ENCODE measurements at regions not wholly inside any gene's neighbourhood (a gene's known extent, or its start where the extent isn't known, plus 50 kb on each side); places are given as distances from the start of the nearest gene placed in this dataset.

DNA sequence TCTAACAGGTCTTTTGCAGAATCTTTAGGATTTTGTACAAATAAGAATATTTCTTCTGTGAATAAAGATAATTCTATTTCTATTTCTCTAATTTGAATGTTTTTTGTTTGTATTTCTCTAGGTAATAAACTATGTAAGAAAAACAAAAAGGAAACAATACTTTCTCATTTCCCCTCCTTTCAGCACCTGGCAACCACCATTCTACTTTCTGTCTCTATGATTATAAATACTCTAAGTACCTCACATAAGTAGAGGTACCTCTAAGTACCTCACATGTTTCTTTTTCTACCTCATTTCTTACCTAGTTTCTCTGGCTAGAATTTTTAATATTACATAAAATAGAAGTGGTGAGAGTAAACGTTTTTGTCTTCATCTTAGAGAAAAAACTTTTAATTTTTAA is 550.0 kb downstream of the EPHA5 start:
- FAIRE-seq, result no peak

- no peak for FAIRE-seq
These were observed 567.9 kb downstream of the EPHA5 start for GRCh38 chr4:65102419-65102818.

GRCh38 chr4:65096630-65097029 is 573.7 kb downstream of the EPHA5 start:
- FAIRE-seq, result no peak

GRCh38 chr4:65089666-65090065 is 580.6 kb downstream of the EPHA5 start:
- no peak for FAIRE-seq

GRCh38 chr4:65083076-65083475 is 587.2 kb downstream of the EPHA5 start:
- FAIRE-seq, result no peak

DNA sequence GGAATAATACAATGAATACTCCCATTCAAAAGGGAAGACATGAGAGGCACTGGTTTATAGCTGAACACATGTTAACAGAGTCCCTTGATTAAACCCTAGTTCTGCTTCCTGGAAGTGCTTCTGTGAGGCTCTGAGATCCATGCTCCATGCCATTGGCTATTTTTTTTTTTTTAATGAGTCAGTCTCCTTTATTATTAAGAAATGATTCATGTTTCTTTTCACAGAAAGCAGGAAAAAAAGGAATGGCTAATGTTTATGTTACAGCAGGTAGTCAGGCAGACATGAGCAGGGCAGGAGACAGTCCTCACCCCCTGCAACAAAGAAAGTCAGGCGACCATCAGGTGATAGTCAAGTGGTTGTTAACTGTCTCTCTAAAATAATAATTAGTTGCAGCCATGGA is 598.7 kb downstream of the EPHA5 start:
- FAIRE-seq, result no peak

- no peak for FAIRE-seq
These were observed 601.1 kb downstream of the EPHA5 start for GRCh38 chr4:65069177-65069576.

GRCh38 chr4:65066106-65066505 is 604.2 kb downstream of the EPHA5 start:
- FAIRE-seq, result no peak

- no peak for FAIRE-seq
These were observed 606.7 kb downstream of the EPHA5 start for GRCh38 chr4:65063601-65064000.

DNA sequence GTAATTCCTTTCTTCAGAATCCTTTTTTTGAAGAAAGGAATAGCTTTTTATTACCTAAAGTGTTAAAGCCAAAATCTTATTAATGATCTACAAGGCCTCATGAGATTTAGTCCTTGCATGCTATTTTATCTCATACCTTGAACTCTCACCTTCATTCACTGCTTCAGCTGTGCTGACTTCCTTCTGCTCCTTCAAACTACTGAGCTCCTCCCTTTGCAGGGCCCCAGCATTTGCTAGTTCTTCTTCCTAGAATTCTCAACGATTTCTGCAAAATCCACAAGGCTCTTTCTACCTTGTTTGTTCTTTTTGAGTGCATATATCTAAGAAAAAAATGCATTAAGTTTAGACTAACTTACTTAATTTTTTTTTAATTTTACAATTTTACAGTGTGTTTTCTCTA is 619.5 kb downstream of the EPHA5 start:
- FAIRE-seq, result no peak

GRCh38 chr4:65046192-65047133 is 623.8 kb downstream of the EPHA5 start:
- no peak for FAIRE-seq

GRCh38 chr4:65033899-65034298 is 624.6 kb upstream of the TECRL start:
- peak; percentile 47 for FAIRE-seq

DNA sequence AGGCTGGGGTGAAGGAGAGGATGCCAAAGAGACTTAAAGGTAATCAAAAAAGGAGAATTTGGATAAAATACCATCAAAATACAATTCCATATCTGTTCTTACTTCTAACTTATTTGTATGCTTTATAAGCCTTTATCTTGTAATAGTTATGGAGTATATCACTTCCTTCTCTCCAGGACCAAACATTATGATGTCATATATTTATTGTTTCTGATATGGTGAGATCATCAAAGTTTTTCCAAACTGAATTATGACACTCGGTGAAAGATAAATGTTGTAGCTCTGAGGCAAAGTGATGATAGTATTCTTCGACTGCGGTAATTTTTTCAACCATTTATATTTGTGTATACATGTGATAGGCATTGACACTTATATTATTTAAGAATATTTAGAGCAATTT is 619.3 kb upstream of the TECRL start:
- FAIRE-seq, result no peak

DNA sequence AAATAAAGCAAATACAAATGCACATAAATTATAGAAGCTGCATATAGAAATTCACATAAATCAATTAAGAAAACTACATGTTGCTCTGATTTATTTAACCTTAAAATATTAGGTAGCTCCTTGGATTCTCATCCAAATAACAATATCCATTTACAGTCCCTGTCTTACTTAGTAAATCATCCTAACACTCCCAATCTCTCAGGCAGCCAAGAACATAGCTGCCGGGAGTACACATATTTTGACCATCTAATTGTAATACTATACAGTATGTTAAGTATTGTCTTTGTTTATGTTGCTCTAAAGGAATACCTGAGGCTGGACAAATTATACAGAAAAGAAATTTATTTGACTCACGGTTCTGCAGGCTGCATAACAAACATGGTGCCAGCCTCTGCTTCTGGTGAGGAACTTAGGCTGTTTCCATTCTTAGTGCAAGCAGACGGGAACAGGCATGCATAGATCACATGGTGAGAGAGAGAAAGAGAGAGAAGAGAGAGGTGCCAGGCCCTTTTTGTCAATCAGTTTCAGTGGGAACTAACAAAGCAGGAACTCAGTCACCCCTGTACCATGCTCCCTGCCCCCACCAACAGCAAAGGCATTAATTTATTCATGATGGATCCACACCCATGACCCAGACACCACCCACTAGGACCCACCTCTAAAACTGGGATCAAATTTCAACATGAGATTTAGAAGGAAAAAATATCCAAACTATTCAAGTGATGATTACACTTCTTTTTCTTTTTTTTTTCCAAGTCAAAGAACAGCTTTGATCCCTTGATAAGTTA is 614.8 kb upstream of the TECRL start:
- FAIRE-seq, result no peak

DNA sequence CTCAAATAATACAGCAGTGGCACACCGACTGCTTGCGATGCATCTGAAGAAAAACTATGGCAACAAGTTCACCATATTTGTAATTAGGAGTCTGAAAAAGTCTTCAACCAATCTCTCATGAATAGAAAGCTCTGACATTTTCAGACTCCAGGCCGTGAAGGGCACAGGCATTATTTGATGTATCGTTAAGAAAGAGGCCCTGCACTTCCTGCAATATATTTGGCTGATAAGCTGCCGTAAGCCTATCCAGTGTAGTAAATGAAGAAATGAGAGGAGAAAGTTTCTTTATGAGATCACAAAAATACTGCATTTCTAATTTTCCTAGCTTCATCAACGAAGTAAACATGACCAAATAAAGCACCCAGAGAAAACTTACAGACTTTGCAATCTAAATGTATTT is 613.8 kb upstream of the TECRL start:
- FAIRE-seq, result no peak

GRCh38 chr4:65021737-65022136 is 612.5 kb upstream of the TECRL start:
- no peak for FAIRE-seq

GRCh38 chr4:65021149-65021548 is 611.9 kb upstream of the TECRL start:
- FAIRE-seq, result no peak

DNA sequence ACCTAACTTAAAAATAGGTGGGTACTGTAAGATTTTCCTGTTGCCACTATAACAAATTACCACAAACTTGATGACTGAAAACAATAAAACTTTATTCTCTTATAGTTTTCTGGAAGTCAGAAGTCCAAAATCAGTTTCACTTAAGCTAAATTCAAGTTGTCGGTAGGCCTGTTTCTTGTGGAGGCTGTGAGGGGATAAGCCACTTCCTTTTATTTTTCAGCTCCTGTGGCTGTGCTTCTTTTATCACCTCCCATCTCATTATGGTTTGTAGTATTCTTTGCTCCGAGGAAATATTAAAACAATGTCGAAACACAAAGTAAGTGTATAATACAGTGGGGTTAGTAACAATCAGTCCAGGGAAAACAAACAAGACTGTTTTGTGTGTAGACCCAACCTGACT is 610.5 kb upstream of the TECRL start:
- FAIRE-seq, result no peak

- no peak for FAIRE-seq
These were observed 609.1 kb upstream of the TECRL start for GRCh38 chr4:65018313-65018712.

GRCh38 chr4:65014078-65014477 is 604.8 kb upstream of the TECRL start:
- FAIRE-seq, result no peak

- peak; percentile 98 for FAIRE-seq
These were observed 598.7 kb upstream of the TECRL start for GRCh38 chr4:65007841-65008439.

- FAIRE-seq, result peak; percentile 70
These were observed 565.9 kb upstream of the TECRL start for GRCh38 chr4:64975177-64975576.

- no peak for FAIRE-seq
These were observed 559.8 kb upstream of the TECRL start for GRCh38 chr4:64969081-64969480.

DNA sequence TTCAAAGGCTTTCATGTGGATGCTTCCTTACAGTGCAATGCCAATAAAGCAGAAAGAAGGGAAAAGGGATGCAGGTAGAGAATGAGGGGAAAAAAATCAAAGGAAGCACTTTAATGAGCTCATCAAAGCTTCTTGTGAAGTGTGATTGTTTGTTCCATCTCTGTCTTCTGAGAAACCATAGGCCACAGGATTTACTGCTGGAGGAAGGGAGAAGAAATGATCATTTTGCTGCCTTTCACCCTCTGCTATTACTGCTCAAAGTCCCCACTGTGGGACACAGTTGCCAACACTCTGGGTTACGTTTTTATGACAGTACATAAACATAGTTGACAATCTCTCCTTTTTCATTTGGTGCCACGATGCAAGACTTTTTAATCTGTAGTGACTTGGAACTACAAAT is 558.0 kb upstream of the TECRL start:
- FAIRE-seq, result no peak
